22Rv1 (cell line): ENCODE measurements at regions not wholly inside any gene's neighbourhood (a gene's known extent, or its start where the extent isn't known, plus 50 kb on each side); places are given as distances from the start of the nearest gene placed in this dataset.

ENCODE experiments used
- ZFX ChIP-seq: fragments of 450-650 bp; IDR thresholded peaks from 2 replicates; pipeline ENCODE4 v1.6.1; 2017; ENCODE audit warnings: antibody characterized with exemption, borderline replicate concordance
- TF ChIP-seq, protein P1 (sequence below): fragments of 450-650 bp; IDR thresholded peaks from 2 replicates; pipeline ENCODE4 v1.5.1; 2017; ENCODE audit warnings: mild to moderate bottlenecking

DNA sequence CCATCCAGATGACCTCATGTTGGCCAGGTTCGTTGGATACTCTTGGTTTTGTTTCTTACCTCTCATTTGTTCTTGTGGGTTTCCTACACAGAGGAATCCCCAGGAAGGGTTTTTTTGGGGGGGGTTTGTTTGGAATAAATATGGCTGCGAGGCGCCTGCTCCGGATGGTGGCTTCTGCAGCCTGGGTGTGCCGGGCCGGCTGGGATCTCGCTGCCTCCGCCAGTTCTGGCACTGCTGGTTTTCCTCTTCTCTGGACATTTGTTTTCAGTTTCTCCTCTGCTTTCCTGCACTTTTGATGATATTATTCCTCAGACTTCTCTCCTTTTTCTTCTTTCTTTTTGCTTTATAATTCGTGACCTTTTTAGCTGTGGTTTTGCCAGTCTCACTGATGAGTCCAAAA is 187.4 kb downstream of the OR4M2 start:
- TF ChIP-seq, protein P1, sequence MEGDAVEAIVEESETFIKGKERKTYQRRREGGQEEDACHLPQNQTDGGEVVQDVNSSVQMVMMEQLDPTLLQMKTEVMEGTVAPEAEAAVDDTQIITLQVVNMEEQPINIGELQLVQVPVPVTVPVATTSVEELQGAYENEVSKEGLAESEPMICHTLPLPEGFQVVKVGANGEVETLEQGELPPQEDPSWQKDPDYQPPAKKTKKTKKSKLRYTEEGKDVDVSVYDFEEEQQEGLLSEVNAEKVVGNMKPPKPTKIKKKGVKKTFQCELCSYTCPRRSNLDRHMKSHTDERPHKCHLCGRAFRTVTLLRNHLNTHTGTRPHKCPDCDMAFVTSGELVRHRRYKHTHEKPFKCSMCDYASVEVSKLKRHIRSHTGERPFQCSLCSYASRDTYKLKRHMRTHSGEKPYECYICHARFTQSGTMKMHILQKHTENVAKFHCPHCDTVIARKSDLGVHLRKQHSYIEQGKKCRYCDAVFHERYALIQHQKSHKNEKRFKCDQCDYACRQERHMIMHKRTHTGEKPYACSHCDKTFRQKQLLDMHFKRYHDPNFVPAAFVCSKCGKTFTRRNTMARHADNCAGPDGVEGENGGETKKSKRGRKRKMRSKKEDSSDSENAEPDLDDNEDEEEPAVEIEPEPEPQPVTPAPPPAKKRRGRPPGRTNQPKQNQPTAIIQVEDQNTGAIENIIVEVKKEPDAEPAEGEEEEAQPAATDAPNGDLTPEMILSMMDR: no peak
- TF ChIP-seq ZFX: no peak
